ENCODE measurements at regions not wholly inside any gene's neighbourhood (a gene's known extent, or its start where the extent isn't known, plus 50 kb on each side); places are given as distances from the start of the nearest gene placed in this dataset.

GRCh38 chr10:22801785-22802184 lies 87.4 kb upstream of the PIP4K2A start:
- TF ChIP-seq POLR2A (IDR thresholded peaks at IDR 0.05), result no peak
- TF ChIP-seq CTCF (IDR thresholded peaks at IDR 0.05), result no peak
